Right atrium auricular region (tissue), 2 donors: ENCODE measurements at regions not wholly inside any gene's neighbourhood (a gene's known extent, or its start where the extent isn't known, plus 50 kb on each side); places are given as distances from the start of the nearest gene placed in this dataset.

ENCODE experiments used
- DNase-seq: peaks from one replicate; pipeline ENCODE4 v3.0.0-alpha.2; 2019; ENCODE audit warnings: low spot score
- H3K27ac ChIP-seq, 2 donors: fragments of 200-600 bp; sonication (generic); 1 replicate in 1 of 2; 2 replicates in 1 of 2; pipeline ENCODE4 v1.5.1; 2016 to 2019
- H3K27me3 ChIP-seq, 2 donors: fragments of 200-600 bp; sonication (generic); one replicate each; pipeline versions ENCODE4 v1.5.1 to v1.6.0; 2017 to 2019
- H3K36me3 ChIP-seq: fragments of 200-600 bp; sonication (generic); one replicate; pipeline ENCODE4 v1.5.1; 2016
- H3K4me1 ChIP-seq, 2 donors: fragments of 200-600 bp; sonication (generic); one replicate each; pipeline versions ENCODE4 v1.5.1 to v1.6.0; 2017 to 2019
- H3K4me3 ChIP-seq, 2 donors: fragments of 200-600 bp; sonication (generic); 1 replicate in 1 of 2; 2 replicates in 1 of 2; pipeline ENCODE4 v1.5.1; 2017 to 2019; ENCODE audit warnings: mild to moderate bottlenecking in 1 of 2, moderate library complexity in 1 of 2
- H3K9me3 ChIP-seq, 2 donors: fragments of 200-600 bp; sonication (generic); one replicate each; pipeline ENCODE4 v1.5.1; 2019
- TF ChIP-seq, protein P1 (sequence below), 2 donors: fragments of 200-600 bp; sonication (generic); IDR thresholded peaks; one replicate each; pipeline ENCODE4 v1.5.1; 2019; ENCODE audit warnings: antibody characterized with exemption in 2 of 2

DNA sequence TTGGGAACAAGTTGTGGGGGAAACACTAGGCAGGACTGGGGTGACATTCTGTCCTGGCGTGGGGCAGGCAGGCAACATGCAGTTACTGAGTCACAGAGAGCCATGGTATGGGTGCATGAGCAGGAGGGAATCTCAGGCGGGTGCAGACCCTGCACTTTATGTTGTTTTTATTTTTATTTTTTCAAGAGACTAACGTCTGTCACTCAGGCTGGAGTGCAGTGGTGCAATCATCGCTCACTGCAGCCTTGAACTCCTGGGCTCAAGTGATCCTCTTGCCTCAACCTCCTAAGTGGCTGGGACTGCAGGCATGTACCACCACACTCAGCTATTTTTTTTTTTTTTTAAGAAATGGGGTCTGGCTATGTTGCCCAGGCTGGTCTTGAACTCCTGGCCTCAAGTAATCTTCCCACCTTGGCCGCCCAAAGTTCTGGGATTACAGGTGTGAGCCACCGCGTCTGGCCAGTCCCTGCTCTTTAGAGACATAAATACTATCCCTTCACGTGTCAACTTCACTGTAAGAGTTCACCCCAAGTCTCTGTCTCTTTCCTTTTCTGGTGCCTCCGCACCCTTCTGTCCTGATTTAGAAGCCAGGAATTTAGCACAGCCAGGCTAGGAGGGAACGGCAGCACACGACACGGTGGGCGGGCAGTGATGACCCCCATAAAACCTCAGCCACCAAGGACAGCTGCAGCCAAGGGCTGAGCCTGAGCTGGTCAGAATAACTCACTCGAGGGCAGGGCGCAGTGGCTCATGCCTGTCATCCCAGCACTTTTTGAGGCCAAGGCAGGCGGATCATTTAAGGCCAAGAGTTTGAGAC, 72.8 kb upstream of the IQSEC1 start:
- no peaks in the 10 kb centered on the region for H3K27me3 ChIP-seq
- no peak overlapping the region for H3K27ac ChIP-seq
- H3K4me1 ChIP-seq, result no peaks in the 10 kb centered on the region
- DNase-seq, result no peak
- no peak overlapping the region for H3K4me3 ChIP-seq
- no peaks in the 10 kb centered on the region for H3K36me3 ChIP-seq
- H3K9me3 ChIP-seq, result no peaks in the 10 kb centered on the region
- TF ChIP-seq, protein P1, sequence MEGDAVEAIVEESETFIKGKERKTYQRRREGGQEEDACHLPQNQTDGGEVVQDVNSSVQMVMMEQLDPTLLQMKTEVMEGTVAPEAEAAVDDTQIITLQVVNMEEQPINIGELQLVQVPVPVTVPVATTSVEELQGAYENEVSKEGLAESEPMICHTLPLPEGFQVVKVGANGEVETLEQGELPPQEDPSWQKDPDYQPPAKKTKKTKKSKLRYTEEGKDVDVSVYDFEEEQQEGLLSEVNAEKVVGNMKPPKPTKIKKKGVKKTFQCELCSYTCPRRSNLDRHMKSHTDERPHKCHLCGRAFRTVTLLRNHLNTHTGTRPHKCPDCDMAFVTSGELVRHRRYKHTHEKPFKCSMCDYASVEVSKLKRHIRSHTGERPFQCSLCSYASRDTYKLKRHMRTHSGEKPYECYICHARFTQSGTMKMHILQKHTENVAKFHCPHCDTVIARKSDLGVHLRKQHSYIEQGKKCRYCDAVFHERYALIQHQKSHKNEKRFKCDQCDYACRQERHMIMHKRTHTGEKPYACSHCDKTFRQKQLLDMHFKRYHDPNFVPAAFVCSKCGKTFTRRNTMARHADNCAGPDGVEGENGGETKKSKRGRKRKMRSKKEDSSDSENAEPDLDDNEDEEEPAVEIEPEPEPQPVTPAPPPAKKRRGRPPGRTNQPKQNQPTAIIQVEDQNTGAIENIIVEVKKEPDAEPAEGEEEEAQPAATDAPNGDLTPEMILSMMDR (IDR thresholded peaks at IDR 0.05), result no peak

DNA sequence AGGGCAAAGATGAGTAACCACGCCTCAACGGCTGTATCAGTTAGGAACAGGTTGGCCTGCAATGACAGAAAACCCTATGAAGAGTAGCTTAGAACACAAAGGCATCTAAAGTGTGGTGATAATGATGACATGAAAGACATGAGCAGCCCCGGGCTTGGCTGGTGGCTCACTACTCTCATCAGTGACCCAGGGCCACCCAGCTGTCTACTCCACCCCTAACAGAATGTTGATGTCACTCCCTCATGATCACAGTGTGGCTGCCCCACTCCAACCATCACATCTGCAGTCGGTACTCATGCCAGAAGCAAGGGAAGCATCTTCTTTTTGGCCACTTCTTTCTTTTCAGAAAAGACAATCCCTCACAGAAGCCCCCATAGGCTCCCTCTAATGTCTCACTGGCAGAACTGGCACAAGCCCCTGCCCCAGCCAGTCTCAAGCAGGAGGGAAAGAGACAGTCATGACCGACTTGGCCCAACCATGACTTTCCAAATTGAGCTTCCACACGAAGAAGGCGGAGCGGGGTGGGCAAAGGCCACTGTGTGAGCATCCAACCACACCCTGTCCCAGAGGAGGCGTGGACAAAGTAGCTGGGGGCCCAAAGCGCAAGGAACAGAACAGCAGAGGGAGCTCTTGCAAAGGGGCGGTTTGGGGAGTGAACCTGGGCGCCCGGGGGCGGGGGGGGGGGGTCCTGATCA, 72.0 kb upstream of the IQSEC1 start:
- H3K9me3 ChIP-seq, result no peaks in the 10 kb centered on the region
- no peak overlapping the region for H3K4me3 ChIP-seq
- no peak overlapping the region for H3K27ac ChIP-seq
- DNase-seq, result no peak
- H3K36me3 ChIP-seq, result no peaks in the 10 kb centered on the region
- H3K27me3 ChIP-seq, result no peaks in the 10 kb centered on the region
- TF ChIP-seq, protein P1 (IDR thresholded peaks at IDR 0.05), result no peak
- H3K4me1 ChIP-seq, result no peaks in the 10 kb centered on the region

DNA sequence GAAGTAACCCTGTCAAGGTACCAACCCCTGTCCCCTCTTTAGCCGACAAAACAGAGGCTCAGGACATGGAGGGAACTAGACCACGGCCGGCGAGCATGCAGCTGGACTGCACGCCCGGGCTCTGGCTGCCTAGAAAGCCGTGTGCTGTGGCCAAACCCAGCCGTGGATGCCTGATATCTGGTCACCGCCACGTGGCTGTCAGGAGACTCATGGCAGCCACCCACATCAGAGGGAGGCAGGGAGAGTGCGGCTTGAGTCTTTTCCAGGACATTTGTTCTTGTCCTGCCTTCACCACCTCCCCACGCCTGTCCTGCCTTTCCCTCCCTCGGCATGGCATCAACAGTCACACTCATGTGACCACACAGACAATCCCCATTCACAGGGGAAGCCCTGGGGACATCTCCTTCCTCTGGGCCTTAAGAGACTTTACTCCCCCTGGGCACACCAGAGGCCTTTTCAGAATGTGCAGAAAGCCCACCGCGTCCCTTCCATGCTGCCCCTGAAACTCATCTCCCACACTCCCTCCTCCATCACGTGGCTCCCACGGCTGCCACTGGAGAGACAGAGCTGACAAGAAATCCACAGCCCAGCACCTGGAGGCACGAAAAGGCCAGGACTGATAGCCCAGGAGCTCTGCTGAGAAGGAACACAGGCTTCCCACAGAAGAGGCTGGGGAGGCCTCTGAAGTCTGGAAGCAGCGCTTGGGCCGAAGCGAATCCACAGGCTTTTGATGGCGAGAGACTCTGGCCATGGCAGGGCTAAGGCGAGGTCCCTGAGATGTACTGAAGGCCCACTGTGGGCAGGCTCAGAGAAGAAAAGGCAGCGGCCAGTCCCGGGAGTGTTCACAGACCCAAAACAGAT, 71.2 kb upstream of the IQSEC1 start:
- Histone ChIP-seq H3K27me3 (no peaks in the 10 kb centered on the region), H3K4me1 (no peaks in the 10 kb centered on the region), H3K27ac (no peak overlapping the region), H3K4me3 (no peak overlapping the region), H3K36me3 (no peaks in the 10 kb centered on the region), H3K9me3 (no peaks in the 10 kb centered on the region)
- DNase-seq, result no peak
- TF ChIP-seq, protein P1 (IDR thresholded peaks at IDR 0.05), result no peak

DNA sequence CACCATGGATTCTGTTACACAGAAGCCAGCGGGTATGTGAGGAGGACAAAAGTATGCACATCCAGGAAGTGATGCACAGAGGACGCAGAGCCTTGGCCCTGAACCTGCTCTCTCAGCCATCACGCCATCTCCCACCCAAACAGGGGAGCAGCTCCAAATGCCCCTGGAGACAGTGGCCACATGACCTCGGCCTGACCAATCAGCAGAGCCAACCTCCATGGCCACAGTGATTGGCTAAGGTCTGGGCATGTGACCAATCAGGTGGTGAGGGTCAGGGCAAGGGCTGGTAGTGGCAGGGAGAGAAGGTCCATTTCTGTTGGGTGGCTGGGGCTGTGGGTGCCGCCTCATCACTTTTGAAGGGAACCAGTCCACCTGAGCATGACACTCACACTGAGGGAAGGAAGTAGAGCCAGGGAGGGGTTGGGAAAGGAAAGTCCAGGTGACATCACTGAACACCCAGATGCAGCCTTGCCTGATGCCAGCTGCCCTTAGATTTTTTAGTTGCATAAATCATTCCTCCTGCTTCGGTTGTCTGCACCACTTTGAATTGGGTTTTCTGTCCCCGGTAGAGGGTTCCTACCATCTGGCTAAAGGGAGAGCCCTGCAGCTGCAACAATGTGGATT, 70.3 kb upstream of the IQSEC1 start:
- Histone ChIP-seq H3K4me1 (no peaks in the 10 kb centered on the region), H3K27ac (no peak overlapping the region), H3K9me3 (no peaks in the 10 kb centered on the region), H3K4me3 (no peak overlapping the region), H3K36me3 (no peaks in the 10 kb centered on the region), H3K27me3 (no peaks in the 10 kb centered on the region)
- no peak for DNase-seq
- TF ChIP-seq, protein P1 (IDR thresholded peaks at IDR 0.05), result no peak

DNA sequence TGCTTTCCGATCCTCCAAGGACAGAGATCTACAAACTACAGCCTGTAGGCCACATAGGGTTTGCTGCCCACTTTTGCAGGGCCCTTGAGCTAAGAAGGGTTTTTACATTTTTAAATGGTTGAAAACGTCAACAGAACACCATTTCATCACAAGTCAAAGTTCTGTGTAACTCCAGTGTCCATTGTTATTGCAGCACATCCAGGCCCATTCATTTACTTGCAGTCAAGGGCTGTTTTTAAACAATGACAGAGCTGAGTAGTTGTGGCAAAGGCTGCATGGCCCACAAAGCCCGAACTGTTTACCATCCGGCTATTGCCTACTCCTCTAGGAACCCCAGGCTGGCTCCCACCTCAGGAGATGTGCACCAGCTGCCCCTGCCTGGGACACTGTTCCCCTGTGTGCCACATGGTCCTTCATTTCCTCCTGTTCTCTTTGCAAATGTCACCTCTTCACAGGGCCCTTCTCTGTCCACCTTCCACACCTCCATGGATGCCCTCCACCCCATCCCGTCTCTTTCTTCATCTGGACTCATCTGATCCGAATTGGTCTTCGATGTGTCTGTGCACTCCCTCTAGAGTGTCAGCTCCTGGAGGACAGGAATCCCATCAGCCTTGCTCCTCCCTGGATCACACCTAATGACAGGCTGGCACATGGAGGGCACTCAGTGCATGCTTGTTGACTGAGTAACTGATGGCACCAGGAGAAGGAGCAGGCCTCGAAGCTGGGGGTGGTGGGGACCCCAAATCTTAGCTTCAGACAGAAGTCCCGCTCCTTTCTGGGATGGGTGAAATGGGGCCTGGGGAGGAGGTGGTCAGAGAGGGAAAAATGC, 69.5 kb upstream of the IQSEC1 start:
- DNase-seq, result no peak
- Histone ChIP-seq H3K4me3 (no peak overlapping the region), H3K9me3 (no peaks in the 10 kb centered on the region), H3K27me3 (no peaks in the 10 kb centered on the region), H3K36me3 (no peaks in the 10 kb centered on the region), H3K27ac (no peak overlapping the region), H3K4me1 (no peaks in the 10 kb centered on the region)
- TF ChIP-seq, protein P1 (IDR thresholded peaks at IDR 0.05), result no peak
